GM23248 (cell line): ENCODE measurements at regions not wholly inside any gene's neighbourhood (a gene's known extent, or its start where the extent isn't known, plus 50 kb on each side); places are given as distances from the start of the nearest gene placed in this dataset.

Source experiments
- EZH2 ChIP-seq: fragments of 200-600 bp; sonication (generic); IDR thresholded peaks from 2 replicates; pipeline ENCODE4 v1.6.1; 2018; ENCODE audit warnings: antibody characterized with exemption, mild to moderate bottlenecking; ENCODE audit not compliant: insufficient read depth, poor library complexity, severe bottlenecking
- EZH2phosphoT487 ChIP-seq: fragments of 200-600 bp; sonication (generic); IDR thresholded peaks from 2 replicates; pipeline ENCODE4 v1.6.1; 2018; ENCODE audit warnings: antibody characterized with exemption, moderate library complexity, mild to moderate bottlenecking, low read depth; ENCODE audit not compliant: insufficient read depth

- TF ChIP-seq EZH2 (no peak), EZH2phosphoT487 (no peak)
Observed at GRCh38 chr5:133746834-133747233, 134.5 kb upstream of the FSTL4 start.
